ENCODE measurements at regions not wholly inside any gene's neighbourhood (a gene's known extent, or its start where the extent isn't known, plus 50 kb on each side); places are given as distances from the start of the nearest gene placed in this dataset.

DNA sequence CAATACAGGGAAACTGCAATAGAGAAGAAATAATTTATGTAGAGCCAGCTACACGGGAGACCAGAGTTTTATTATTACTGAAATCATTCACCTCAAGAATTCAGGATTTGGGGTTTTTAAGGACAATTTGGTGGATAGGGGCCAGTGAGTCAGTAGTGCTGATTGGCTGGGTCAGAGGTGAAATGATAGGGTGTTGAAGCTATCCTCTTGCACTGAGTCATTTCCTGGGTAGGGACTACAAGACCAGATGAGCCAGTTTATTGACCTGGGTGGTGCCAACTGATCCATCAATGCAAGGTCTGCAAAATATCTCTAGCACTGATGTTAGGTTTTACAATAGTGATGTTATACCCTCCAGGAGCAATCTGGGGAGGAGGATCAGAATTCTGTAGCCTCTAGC, 486.3 kb downstream of the LRIG3 start:
- DNase-seq = no peak
- TF ChIP-seq, protein P1, sequence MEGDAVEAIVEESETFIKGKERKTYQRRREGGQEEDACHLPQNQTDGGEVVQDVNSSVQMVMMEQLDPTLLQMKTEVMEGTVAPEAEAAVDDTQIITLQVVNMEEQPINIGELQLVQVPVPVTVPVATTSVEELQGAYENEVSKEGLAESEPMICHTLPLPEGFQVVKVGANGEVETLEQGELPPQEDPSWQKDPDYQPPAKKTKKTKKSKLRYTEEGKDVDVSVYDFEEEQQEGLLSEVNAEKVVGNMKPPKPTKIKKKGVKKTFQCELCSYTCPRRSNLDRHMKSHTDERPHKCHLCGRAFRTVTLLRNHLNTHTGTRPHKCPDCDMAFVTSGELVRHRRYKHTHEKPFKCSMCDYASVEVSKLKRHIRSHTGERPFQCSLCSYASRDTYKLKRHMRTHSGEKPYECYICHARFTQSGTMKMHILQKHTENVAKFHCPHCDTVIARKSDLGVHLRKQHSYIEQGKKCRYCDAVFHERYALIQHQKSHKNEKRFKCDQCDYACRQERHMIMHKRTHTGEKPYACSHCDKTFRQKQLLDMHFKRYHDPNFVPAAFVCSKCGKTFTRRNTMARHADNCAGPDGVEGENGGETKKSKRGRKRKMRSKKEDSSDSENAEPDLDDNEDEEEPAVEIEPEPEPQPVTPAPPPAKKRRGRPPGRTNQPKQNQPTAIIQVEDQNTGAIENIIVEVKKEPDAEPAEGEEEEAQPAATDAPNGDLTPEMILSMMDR (IDR thresholded peaks at IDR 0.05; ENCODE audit: low read depth, low read length) = no peak
- H3K4me1 ChIP-seq = no peaks in the 10 kb centered on the region

DNA sequence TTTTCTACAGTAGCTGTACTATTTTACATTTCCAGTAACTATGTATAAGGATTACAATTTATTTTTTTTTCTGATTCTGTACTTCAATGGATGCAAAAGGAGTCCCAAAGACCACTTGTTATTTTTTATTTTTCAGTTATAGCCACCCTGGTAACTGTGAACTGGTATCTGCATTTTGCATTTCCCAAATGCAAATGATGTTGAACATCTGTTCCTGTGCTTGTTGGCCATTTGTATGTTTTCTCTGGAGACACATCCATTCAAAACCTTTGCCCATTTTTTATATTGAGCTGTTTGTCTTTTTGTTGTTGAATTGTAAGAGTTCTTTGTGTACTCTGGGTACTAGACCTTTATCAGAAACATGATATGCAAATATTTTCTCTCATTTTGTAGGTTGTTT, 485.6 kb downstream of the LRIG3 start:
- Histone ChIP-seq H3K9me3 (no peaks in the 10 kb centered on the region), H3K4me1 (no peaks in the 10 kb centered on the region), H3K4me3 (ENCODE audit: low read depth, low read length) (no peak overlapping the region), H3K27me3 (no peaks in the 10 kb centered on the region), H3K36me3 (no peaks in the 10 kb centered on the region)
- TF ChIP-seq, protein P1 (IDR thresholded peaks at IDR 0.05; ENCODE audit: low read depth, low read length) = no peak
- DNase-seq = no peak

More for the DNA sequence above, 486.3 kb downstream of the LRIG3 start:
- Histone ChIP-seq H3K9me3 (no peaks in the 10 kb centered on the region), H3K36me3 (no peaks in the 10 kb centered on the region), H3K27me3 (no peaks in the 10 kb centered on the region), H3K4me3 (ENCODE audit: low read depth, low read length) (no peak overlapping the region)

DNA sequence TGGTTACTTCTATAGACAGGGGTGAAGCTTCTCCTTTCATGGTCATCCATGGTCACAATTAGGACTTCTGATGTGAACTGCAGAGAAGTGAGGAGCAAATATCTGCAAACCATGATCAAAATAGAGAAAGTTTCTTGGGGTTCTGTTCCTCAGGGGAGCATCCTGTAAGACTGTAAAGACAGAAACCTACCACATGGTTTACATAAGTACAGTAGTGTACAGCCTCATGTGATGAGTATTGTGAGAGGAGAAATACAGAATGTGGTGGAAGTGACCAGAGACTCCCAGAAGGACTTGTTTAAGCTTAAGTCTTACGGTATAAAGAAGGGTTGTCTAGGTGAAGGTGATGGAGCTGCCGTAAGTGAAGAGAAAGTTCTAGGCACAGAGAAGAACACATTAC, 484.7 kb downstream of the LRIG3 start:
- H3K9me3 ChIP-seq = no peaks in the 10 kb centered on the region
- DNase-seq = no peak
- TF ChIP-seq, protein P1 (IDR thresholded peaks at IDR 0.05; ENCODE audit: low read depth, low read length) = no peak
- no peaks in the 10 kb centered on the region for H3K36me3 ChIP-seq
- H3K27me3 ChIP-seq = no peaks in the 10 kb centered on the region
- H3K4me3 ChIP-seq (ENCODE audit: low read depth, low read length) = no peak overlapping the region
- H3K4me1 ChIP-seq = no peaks in the 10 kb centered on the region

DNA sequence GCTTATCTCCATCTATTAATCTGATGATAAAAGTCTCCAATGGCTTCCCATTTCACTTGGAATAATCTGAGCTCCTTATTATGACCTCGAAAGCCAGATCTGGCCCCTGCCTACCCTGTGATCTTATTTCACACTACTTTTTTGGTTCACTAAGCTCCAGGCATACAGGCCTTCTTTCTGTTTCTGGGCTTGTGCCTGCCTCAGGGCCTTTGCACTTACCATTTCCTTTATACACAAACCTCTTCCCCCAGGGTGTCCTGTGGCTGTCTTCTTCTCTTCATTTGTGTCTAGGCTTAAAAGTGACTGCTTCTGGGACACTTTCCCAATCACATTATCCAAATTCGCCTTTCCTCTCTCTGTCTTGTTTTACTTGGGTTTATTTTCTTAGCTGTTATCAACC, 478.8 kb downstream of the LRIG3 start:
- no peaks in the 10 kb centered on the region for H3K27me3 ChIP-seq
- H3K9me3 ChIP-seq = no peaks in the 10 kb centered on the region
- no peak for DNase-seq
- H3K4me3 ChIP-seq (ENCODE audit: low read depth, low read length) = no peak overlapping the region
- H3K36me3 ChIP-seq = no peaks in the 10 kb centered on the region
- TF ChIP-seq, protein P1 (IDR thresholded peaks at IDR 0.05; ENCODE audit: low read depth, low read length) = no peak
- H3K4me1 ChIP-seq = no peaks in the 10 kb centered on the region

DNA sequence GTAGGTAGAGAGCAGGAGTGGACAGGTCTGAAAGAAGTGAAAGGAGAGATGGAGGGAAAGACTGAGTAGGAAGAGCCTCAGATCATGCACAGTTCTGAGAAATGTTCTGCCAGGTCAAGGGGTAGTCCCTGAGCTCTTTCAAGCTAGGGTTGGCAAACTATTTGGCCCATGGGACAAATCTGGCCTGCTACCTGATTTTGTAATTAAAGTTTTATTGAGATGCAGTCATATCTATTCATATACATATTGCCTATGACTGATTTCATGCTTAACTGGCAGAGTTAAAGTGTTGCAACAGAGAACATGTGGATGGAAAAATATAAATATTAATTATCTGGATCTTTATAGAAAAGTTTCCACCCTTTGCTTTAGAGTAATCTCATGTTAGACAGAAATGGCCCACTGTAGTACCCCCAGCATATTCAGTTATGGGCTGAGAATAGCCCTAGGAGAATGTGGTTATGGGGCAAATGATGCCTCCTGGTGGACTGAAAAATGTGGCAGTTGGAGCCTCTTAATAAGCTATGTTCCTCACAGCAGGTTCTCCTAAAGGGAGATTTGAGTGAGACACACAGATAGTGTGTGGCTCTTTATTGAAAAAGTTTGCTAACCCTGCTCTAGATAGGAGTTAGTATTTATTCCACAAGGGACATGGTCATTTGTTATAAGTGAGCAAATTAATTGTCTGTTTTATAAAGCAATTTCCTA, 476.9 kb downstream of the LRIG3 start:
- Histone ChIP-seq H3K27me3 (no peaks in the 10 kb centered on the region), H3K36me3 (no peaks in the 10 kb centered on the region)
- TF ChIP-seq, protein P1 (IDR thresholded peaks at IDR 0.05; ENCODE audit: low read depth, low read length) = peak; percentile 42

DNA sequence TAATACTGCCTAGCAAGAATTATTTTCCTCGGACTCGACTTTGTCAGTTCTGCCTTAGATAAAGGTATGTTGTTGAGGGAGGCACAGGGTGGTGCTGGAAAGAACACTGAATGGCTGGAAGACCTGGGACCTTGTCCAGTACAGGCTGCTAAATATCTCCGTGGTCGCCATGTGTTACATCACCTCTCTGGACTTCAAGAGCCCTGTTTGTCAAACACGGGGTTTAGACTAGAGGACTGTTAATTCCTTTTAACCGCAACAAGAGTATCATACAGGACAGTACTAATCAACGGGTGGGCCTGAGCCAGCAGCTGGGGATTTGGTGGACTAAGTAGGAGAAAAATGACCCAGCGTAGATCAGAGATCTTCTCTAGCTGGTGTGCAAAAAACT, 476.3 kb downstream of the LRIG3 start:
- DNase-seq = no peak
- no peak overlapping the region for H3K4me3 ChIP-seq (ENCODE audit: low read depth, low read length)
- H3K27me3 ChIP-seq = no peaks in the 10 kb centered on the region
- TF ChIP-seq, protein P1 (IDR thresholded peaks at IDR 0.05; ENCODE audit: low read depth, low read length) = no peak
- H3K9me3 ChIP-seq = no peaks in the 10 kb centered on the region
- H3K36me3 ChIP-seq = no peaks in the 10 kb centered on the region
- H3K4me1 ChIP-seq = no peaks in the 10 kb centered on the region

More for the DNA sequence above, 476.9 kb downstream of the LRIG3 start:
- H3K9me3 ChIP-seq = no peaks in the 10 kb centered on the region
- DNase-seq = no peak
- H3K4me3 ChIP-seq (ENCODE audit: low read depth, low read length) = no peak overlapping the region
- no peaks in the 10 kb centered on the region for H3K4me1 ChIP-seq

Data from BE2C (cell line).